ENCODE measurements at regions not wholly inside any gene's neighbourhood (a gene's known extent, or its start where the extent isn't known, plus 50 kb on each side); places are given as distances from the start of the nearest gene placed in this dataset.

GRCh38 chr16:66286527-66286926 lies 80.0 kb upstream of the CDH5 start:
- H3K36me3 ChIP-seq (replicated peaks; ENCODE audit: insufficient read depth, low read depth): no peaks in the 10 kb centered on the region
- TF ChIP-seq EZH2phosphoT487 (IDR thresholded peaks at IDR 0.05; ENCODE audit: low read depth, severe bottlenecking, unreplicated experiment): no peak
- TF ChIP-seq CTCF (IDR thresholded peaks at IDR 0.05; ENCODE audit: poor library complexity): no peak
- no peak for TF ChIP-seq EZH2 (IDR thresholded peaks at IDR 0.05; ENCODE audit: borderline replicate concordance)
- H2AFZ ChIP-seq: no peak overlapping the region
- H3K4me2 ChIP-seq: no peak overlapping the region
- no peak for DNase-seq (ENCODE audit: low spot score)
- H3K4me3 ChIP-seq: no peak overlapping the region
- no peaks in the 10 kb centered on the region for H3K79me2 ChIP-seq
- no peaks in the 10 kb centered on the region for H3K9me2 ChIP-seq (replicated peaks; ENCODE audit: insufficient read depth)
- H4K20me1 ChIP-seq (ENCODE audit: insufficient read depth, poor library complexity, severe bottlenecking): no peaks in the 10 kb centered on the region
- WGBS (ENCODE audit: low lambda C conversion rate, missing lambda C conversion rate): 96% methylated on average over 8 of the region's 9 CpGs
- H3K27ac ChIP-seq: no peak overlapping the region
- H3K4me1 ChIP-seq (ENCODE audit: insufficient read depth): no peaks in the 10 kb centered on the region
- H3K27me3 ChIP-seq: no peaks in the 10 kb centered on the region
- no peaks in the 10 kb centered on the region for H3K9me3 ChIP-seq (ENCODE audit: low read depth)

- no peak for DNase-seq (ENCODE audit: low spot score)
- H3K27me3 ChIP-seq: no peaks in the 10 kb centered on the region
- H3K9me2 ChIP-seq (replicated peaks; ENCODE audit: insufficient read depth): no peaks in the 10 kb centered on the region
- H4K20me1 ChIP-seq (ENCODE audit: insufficient read depth, poor library complexity, severe bottlenecking): no peaks in the 10 kb centered on the region
- TF ChIP-seq CTCF (IDR thresholded peaks at IDR 0.05; ENCODE audit: poor library complexity): peak; percentile 14
- no peak for TF ChIP-seq EZH2phosphoT487 (IDR thresholded peaks at IDR 0.05; ENCODE audit: low read depth, severe bottlenecking, unreplicated experiment)
- TF ChIP-seq EZH2 (IDR thresholded peaks at IDR 0.05; ENCODE audit: borderline replicate concordance): no peak
- no peak overlapping the region for H3K27ac ChIP-seq
- H3K36me3 ChIP-seq (replicated peaks; ENCODE audit: insufficient read depth, low read depth): no peaks in the 10 kb centered on the region
- H3K9me3 ChIP-seq (ENCODE audit: low read depth): no peaks in the 10 kb centered on the region
- no peak overlapping the region for H3K4me2 ChIP-seq
- H3K4me1 ChIP-seq (ENCODE audit: insufficient read depth): no peaks in the 10 kb centered on the region
- H2AFZ ChIP-seq: no peak overlapping the region
- no peaks in the 10 kb centered on the region for H3K79me2 ChIP-seq
- 78% methylated on average over 1 of the region's 1 CpG for WGBS (ENCODE audit: low lambda C conversion rate, missing lambda C conversion rate)
- no peak overlapping the region for H3K4me3 ChIP-seq
Observed at GRCh38 chr16:66278604-66279262, 87.8 kb upstream of the CDH5 start.

- DNase-seq (ENCODE audit: low spot score): no peak
- 60% methylated on average over 2 of the region's 2 CpGs for WGBS (ENCODE audit: low lambda C conversion rate, missing lambda C conversion rate)
- Histone ChIP-seq H3K27me3 (no peaks in the 10 kb centered on the region), H3K4me1 (ENCODE audit: insufficient read depth) (no peaks in the 10 kb centered on the region), H3K9me2 (replicated peaks; ENCODE audit: insufficient read depth) (no peaks in the 10 kb centered on the region), H3K79me2 (no peaks in the 10 kb centered on the region), H3K4me3 (no peak overlapping the region), H4K20me1 (ENCODE audit: insufficient read depth, poor library complexity, severe bottlenecking) (no peaks in the 10 kb centered on the region), H3K9me3 (ENCODE audit: low read depth) (no peaks in the 10 kb centered on the region), H3K27ac (no peak overlapping the region), H3K36me3 (replicated peaks; ENCODE audit: insufficient read depth, low read depth) (no peaks in the 10 kb centered on the region), H2AFZ (no peak overlapping the region), H3K4me2 (no peak overlapping the region)
- TF ChIP-seq CTCF (IDR thresholded peaks at IDR 0.05; ENCODE audit: poor library complexity): no peak
Observed at GRCh38 chr16:66278111-66278531, 88.4 kb upstream of the CDH5 start.
